Testis (tissue), 2 donors: ENCODE measurements at regions not wholly inside any gene's neighbourhood (a gene's known extent, or its start where the extent isn't known, plus 50 kb on each side); places are given as distances from the start of the nearest gene placed in this dataset.

Experiments
- DNase-seq: peaks from one replicate; pipeline ENCODE4 v3.0.0-alpha.2; 2019
- H3K27ac ChIP-seq, 2 donors: fragments of 200-600 bp; sonication (generic); one replicate each; pipeline ENCODE4 v1.5.1; 2019
- H3K27me3 ChIP-seq: fragments of 200-600 bp; sonication (generic); one replicate; pipeline ENCODE4 v1.5.1; 2019
- H3K36me3 ChIP-seq: fragments of 200-600 bp; sonication (generic); one replicate; pipeline ENCODE4 v1.5.1; 2017; ENCODE audit warnings: low read depth; ENCODE audit errors: missing control alignments
- H3K4me1 ChIP-seq: fragments of 200-600 bp; sonication (generic); one replicate; pipeline ENCODE4 v1.5.1; 2019
- H3K4me3 ChIP-seq, 2 donors: fragments of 200-600 bp; sonication (generic); one replicate each; pipeline ENCODE4 v1.5.1; 2017 to 2019
- H3K9me3 ChIP-seq: fragments of 200-600 bp; sonication (generic); one replicate; pipeline ENCODE4 v1.5.1; 2017
- POLR2A ChIP-seq: fragments of 450-650 bp; IDR thresholded peaks from one replicate; pipeline ENCODE4 v1.6.1; 2017; ENCODE audit warnings: antibody characterized with exemption, mild to moderate bottlenecking, moderate library complexity
- WGBS, 2 donors: methylation state at CpG; one replicate each; pipeline ENCODE4 v1.1.5; 2018; 5-methylcytosine and 5-hydroxymethylcytosine counted together
- intact Hi-C: fragments of 100-400 bp; cut with DNase I; formaldehyde crosslinking; loops from one replicate; pipeline ENCODE4 v1.15.1; 2023; ENCODE audit warnings: low total_unique reads
- TF ChIP-seq, protein P1 (sequence below), 3 experiments: fragments of 450-650 bp in 2 of 3; fragments of 200-600 bp in 1 of 3; sonication (generic) in 1 of 3; IDR thresholded peaks; one replicate each; pipeline ENCODE4 v1.5.1; 2016 to 2019; ENCODE audit warnings: antibody characterized with exemption in 3 of 3, mild to moderate bottlenecking in 2 of 3, moderate library complexity in 1 of 3

DNA sequence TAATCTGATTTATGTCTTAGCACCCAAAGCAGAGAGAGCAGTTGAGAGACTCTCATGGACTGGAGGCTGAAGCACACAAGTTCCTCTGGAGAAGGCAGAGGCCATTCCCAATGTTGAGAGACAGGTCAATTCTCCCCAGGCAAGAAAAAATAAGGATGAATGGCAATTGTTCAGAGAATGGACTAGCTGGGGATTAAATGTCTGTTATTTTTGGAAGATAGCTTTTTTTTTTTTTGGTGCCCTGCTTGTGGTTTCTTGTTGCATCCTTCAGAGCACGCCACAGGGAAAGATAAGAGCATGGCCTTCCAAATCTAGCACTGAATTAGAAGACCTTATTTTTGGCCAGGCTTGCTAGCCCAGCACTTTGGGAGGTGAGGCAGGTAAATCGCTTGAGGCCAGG lies 65.6 kb upstream of the ERRFI1 start:
- WGBS, 2 donors = 83 to 87% methylated on average over 2 of the region's 2 CpGs
- TF ChIP-seq, protein P1, sequence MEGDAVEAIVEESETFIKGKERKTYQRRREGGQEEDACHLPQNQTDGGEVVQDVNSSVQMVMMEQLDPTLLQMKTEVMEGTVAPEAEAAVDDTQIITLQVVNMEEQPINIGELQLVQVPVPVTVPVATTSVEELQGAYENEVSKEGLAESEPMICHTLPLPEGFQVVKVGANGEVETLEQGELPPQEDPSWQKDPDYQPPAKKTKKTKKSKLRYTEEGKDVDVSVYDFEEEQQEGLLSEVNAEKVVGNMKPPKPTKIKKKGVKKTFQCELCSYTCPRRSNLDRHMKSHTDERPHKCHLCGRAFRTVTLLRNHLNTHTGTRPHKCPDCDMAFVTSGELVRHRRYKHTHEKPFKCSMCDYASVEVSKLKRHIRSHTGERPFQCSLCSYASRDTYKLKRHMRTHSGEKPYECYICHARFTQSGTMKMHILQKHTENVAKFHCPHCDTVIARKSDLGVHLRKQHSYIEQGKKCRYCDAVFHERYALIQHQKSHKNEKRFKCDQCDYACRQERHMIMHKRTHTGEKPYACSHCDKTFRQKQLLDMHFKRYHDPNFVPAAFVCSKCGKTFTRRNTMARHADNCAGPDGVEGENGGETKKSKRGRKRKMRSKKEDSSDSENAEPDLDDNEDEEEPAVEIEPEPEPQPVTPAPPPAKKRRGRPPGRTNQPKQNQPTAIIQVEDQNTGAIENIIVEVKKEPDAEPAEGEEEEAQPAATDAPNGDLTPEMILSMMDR (IDR thresholded peaks at IDR 0.05) = no peak
- TF ChIP-seq POLR2A = no peak
- peaks cover 3% of the 10 kb centered on the region for H3K4me1 ChIP-seq
- no peaks in the 10 kb centered on the region for H3K27me3 ChIP-seq
- DNase-seq = no peak
- H3K9me3 ChIP-seq = no peaks in the 10 kb centered on the region
- no peaks in the 10 kb centered on the region for H3K36me3 ChIP-seq
- H3K4me3 ChIP-seq = no peak overlapping the region
- intact Hi-C loops = no loop called here
- H3K27ac ChIP-seq = no peak overlapping the region

DNA sequence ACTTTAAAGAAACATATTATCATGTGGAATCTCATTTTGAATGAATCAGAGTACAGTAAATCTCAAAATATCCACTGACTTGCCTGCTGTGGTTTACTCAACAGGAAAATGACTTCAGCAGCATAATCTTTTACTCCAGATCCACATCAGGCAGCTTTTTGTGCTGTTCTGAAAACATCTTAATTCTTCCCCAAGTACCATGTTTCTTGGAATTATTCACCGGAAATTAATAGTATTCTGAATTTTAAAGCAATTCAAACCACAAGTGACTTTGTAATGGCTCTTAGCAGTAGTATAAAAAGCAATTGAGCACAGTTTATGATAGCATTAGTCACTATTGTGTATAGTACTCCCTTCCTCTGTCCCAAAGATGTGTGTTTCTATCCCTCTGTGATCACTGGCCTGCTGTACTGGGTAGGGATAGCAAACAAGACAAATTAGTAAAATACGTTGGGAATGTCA lies 64.2 kb upstream of the ERRFI1 start:
- no peak for DNase-seq

GRCh38 chr1:8089535-8090228 lies 63.6 kb upstream of the ERRFI1 start:
- TF ChIP-seq, protein P1 (IDR thresholded peaks at IDR 0.05) = no peak
- no peak for TF ChIP-seq POLR2A

More for the DNA sequence above, 64.2 kb upstream of the ERRFI1 start:
- Histone ChIP-seq H3K4me1 (no peaks in the 10 kb centered on the region), H3K9me3 (no peaks in the 10 kb centered on the region), H3K27ac (no peak overlapping the region), H3K36me3 (no peaks in the 10 kb centered on the region), H3K4me3 (no peak overlapping the region), H3K27me3 (no peaks in the 10 kb centered on the region)
- TF ChIP-seq, protein P1 (IDR thresholded peaks at IDR 0.05) = no peak
- TF ChIP-seq POLR2A = no peak
- intact Hi-C loops = no loop called here
- 77 to 89% methylated on average over 2 of the region's 2 CpGs for WGBS, 2 donors

DNA sequence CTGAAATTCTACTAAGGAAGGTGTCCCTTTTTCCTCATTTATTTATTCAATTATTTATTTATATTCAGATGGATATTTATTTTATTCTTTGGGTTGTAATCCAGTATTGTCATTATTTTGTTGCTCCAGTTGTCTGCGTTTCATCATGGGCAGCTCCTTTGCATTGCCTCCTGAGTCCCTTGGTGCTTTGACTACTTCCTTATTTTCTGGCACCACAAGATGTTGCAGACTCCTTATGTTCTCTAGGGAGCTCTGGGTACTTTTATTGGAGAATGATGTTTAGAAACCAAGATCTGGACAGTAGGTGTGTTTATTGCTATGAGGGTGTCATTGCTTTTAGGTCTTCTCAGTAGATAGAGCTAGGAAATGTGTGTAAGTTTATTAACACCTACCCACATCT lies 59.9 kb upstream of the ERRFI1 start:
- H3K9me3 ChIP-seq = no peaks in the 10 kb centered on the region
- no peak overlapping the region for H3K4me3 ChIP-seq
- 87 to 89% methylated on average over 1 of the region's 1 CpG for WGBS, 2 donors
- no peak overlapping the region for H3K27ac ChIP-seq
- DNase-seq = no peak
- no peak for TF ChIP-seq POLR2A
- TF ChIP-seq, protein P1 (IDR thresholded peaks at IDR 0.05) = no peak
- intact Hi-C loops = no loop called here
- no peaks in the 10 kb centered on the region for H3K36me3 ChIP-seq
- peaks cover 13% of the 10 kb centered on the region for H3K4me1 ChIP-seq
- H3K27me3 ChIP-seq = no peaks in the 10 kb centered on the region

More at GRCh38 chr1:8089535-8090228, 63.6 kb upstream of the ERRFI1 start:
- no peak for DNase-seq
- H3K27me3 ChIP-seq = no peaks in the 10 kb centered on the region
- no peak overlapping the region for H3K27ac ChIP-seq
- no peaks in the 10 kb centered on the region for H3K9me3 ChIP-seq
- WGBS, 2 donors = 88 to 89% methylated on average over 10 of the region's 10 CpGs
- H3K4me3 ChIP-seq = no peak overlapping the region
- intact Hi-C loops = no loop called here
- no peaks in the 10 kb centered on the region for H3K36me3 ChIP-seq
- H3K4me1 ChIP-seq = no peaks in the 10 kb centered on the region

GRCh38 chr1:8084913-8085312 lies 58.8 kb upstream of the ERRFI1 start:
- Histone ChIP-seq H3K4me1 (peaks cover 13% of the 10 kb centered on the region), H3K4me3 (no peak overlapping the region), H3K9me3 (no peaks in the 10 kb centered on the region), H3K27me3 (no peaks in the 10 kb centered on the region), H3K36me3 (no peaks in the 10 kb centered on the region), H3K27ac (no peak overlapping the region)
- 90 to 95% methylated on average over 6 of the region's 6 CpGs for WGBS, 2 donors
- no peak for TF ChIP-seq POLR2A
- TF ChIP-seq, protein P1 (IDR thresholded peaks at IDR 0.05) = no peak
- intact Hi-C loops = no loop called here
- no peak for DNase-seq
